ENCODE measurements at regions not wholly inside any gene's neighbourhood (a gene's known extent, or its start where the extent isn't known, plus 50 kb on each side); places are given as distances from the start of the nearest gene placed in this dataset.

GRCh38 chr13:84208246-84208910, 326.1 kb upstream of the SLITRK1 start:
- TF ChIP-seq GATA2 (IDR thresholded peaks at IDR 0.05; ENCODE audit: low read depth, low read length) (no peak), GATA3 (IDR thresholded peaks at IDR 0.05; ENCODE audit: low read depth, low read length) (no peak)

- TF ChIP-seq GATA3 (IDR thresholded peaks at IDR 0.05; ENCODE audit: low read depth, low read length) (no peak), GATA2 (IDR thresholded peaks at IDR 0.05; ENCODE audit: low read depth, low read length) (no peak)
Measured at GRCh38 chr13:84207509-84207908, 325.2 kb upstream of the SLITRK1 start.

- TF ChIP-seq GATA3 (IDR thresholded peaks at IDR 0.05; ENCODE audit: low read depth, low read length) (no peak), GATA2 (IDR thresholded peaks at IDR 0.05; ENCODE audit: low read depth, low read length) (no peak)
Measured at GRCh38 chr13:84200971-84201370, 318.7 kb upstream of the SLITRK1 start.

DNA sequence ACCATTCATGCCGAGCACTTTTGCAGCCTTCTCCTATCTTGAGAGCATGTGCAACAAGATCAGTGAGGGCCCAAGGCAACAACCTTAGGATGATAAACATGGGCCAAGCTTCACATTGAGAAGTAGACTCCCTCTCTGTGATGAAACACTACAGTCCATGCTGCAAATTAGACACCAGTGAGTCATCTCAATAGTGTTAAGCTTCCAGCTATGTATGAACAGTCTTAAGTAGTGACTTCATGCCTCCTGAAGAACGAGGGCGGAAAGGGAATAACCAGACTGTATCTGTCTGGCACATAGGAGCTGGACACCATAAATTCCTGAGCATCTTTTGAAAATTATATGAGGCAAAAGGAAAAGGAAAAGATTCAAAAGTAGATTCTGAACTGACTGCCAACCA, 309.9 kb upstream of the SLITRK1 start:
- no peak for TF ChIP-seq GATA2 (IDR thresholded peaks at IDR 0.05; ENCODE audit: low read depth, low read length)
- TF ChIP-seq GATA3 (IDR thresholded peaks at IDR 0.05; ENCODE audit: low read depth, low read length): no peak

DNA sequence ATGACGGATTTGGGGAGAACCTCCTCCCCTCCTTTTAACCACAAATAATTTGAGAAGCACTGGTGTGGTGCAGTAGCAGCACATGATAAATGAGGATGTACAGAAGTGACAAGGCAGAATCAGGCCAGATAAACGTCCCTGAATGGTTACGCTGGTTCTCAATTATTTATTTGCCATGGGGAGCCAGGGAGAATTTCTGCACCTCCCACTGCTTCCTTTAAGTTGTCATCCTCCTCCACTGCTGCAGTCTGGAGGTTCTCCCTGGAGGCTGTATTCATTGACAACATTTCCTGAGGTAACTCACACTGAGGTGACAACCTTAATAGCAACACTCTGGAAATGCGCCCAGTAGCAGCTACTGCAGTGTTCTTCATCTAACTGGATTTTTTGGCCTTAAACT, 308.9 kb upstream of the SLITRK1 start:
- TF ChIP-seq GATA2 (IDR thresholded peaks at IDR 0.05; ENCODE audit: low read depth, low read length): no peak
- no peak for TF ChIP-seq GATA3 (IDR thresholded peaks at IDR 0.05; ENCODE audit: low read depth, low read length)

GRCh38 chr13:84187626-84188025, 305.4 kb upstream of the SLITRK1 start:
- TF ChIP-seq GATA2 (IDR thresholded peaks at IDR 0.05; ENCODE audit: low read depth, low read length) (no peak), GATA3 (IDR thresholded peaks at IDR 0.05; ENCODE audit: low read depth, low read length) (no peak)

- no peak for TF ChIP-seq GATA2 (IDR thresholded peaks at IDR 0.05; ENCODE audit: low read depth, low read length)
- TF ChIP-seq GATA3 (IDR thresholded peaks at IDR 0.05; ENCODE audit: low read depth, low read length): no peak
Measured at GRCh38 chr13:84139561-84140158, 257.4 kb upstream of the SLITRK1 start.

GRCh38 chr13:84137292-84137691, 255.0 kb upstream of the SLITRK1 start:
- TF ChIP-seq GATA2 (IDR thresholded peaks at IDR 0.05; ENCODE audit: low read depth, low read length) (no peak), GATA3 (IDR thresholded peaks at IDR 0.05; ENCODE audit: low read depth, low read length) (no peak)

- TF ChIP-seq GATA3 (IDR thresholded peaks at IDR 0.05; ENCODE audit: low read depth, low read length) (no peak), GATA2 (IDR thresholded peaks at IDR 0.05; ENCODE audit: low read depth, low read length) (no peak)
Measured at GRCh38 chr13:84136582-84136981, 254.3 kb upstream of the SLITRK1 start.

- TF ChIP-seq GATA2 (IDR thresholded peaks at IDR 0.05; ENCODE audit: low read depth, low read length): no peak
- no peak for TF ChIP-seq GATA3 (IDR thresholded peaks at IDR 0.05; ENCODE audit: low read depth, low read length)
Measured at GRCh38 chr13:84132491-84132890, 250.2 kb upstream of the SLITRK1 start.

DNA sequence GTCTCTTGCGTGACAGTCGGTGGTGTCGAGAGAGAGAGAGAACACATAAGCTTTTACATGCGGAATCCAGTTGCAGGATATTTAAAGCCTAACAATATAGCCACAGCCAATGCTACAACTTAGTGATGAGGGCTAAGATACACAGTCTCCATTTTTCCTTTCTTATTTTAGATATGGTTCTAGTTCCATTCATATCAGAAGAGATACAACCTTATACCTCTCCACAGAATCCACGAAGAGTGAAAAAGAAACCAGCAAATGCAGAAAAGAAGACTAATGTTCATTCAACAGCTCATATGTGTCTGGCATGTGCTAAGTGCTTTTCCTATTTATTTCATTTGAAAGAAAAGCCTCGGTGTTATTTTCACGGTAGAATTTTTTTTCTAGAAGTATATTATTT, 249.0 kb upstream of the SLITRK1 start:
- TF ChIP-seq GATA3 (IDR thresholded peaks at IDR 0.05; ENCODE audit: low read depth, low read length) (no peak), GATA2 (IDR thresholded peaks at IDR 0.05; ENCODE audit: low read depth, low read length) (no peak)

DNA sequence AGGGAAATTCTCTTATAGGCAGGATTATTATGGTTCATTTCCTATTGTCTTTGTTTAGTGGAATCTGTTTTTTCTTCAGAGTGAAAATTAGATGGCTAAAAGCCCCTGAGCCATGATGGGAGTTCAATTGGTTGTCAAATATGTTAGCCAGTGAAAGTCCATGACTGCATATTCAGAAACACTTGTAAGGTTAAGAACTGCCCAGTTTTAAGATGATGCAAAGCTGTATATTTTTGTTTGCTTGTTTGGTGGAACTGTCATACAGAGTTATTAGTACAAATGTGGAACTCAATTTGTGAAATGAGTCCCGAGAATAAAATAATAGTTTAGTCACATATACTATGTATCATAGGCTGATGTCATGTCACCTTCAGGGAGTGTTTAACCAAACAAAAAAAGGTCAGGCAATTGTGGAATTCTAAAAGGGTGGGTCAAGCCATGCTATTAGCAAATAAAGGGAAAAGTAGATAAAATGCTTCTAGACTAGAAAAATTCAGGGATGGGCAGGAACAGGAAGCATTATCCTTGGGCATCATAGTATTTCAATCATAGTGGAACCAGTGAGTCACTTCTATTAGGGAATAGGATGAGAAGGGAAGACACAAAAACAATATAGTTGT, 248.3 kb upstream of the SLITRK1 start:
- TF ChIP-seq GATA3 (IDR thresholded peaks at IDR 0.05; ENCODE audit: low read depth, low read length) (no peak), GATA2 (IDR thresholded peaks at IDR 0.05; ENCODE audit: low read depth, low read length) (no peak)

GRCh38 chr13:84129966-84130365, 247.7 kb upstream of the SLITRK1 start:
- no peak for TF ChIP-seq GATA2 (IDR thresholded peaks at IDR 0.05; ENCODE audit: low read depth, low read length)
- no peak for TF ChIP-seq GATA3 (IDR thresholded peaks at IDR 0.05; ENCODE audit: low read depth, low read length)

- TF ChIP-seq GATA3 (IDR thresholded peaks at IDR 0.05; ENCODE audit: low read depth, low read length): no peak
- TF ChIP-seq GATA2 (IDR thresholded peaks at IDR 0.05; ENCODE audit: low read depth, low read length): no peak
Measured at GRCh38 chr13:84127597-84128128, 245.4 kb upstream of the SLITRK1 start.

DNA sequence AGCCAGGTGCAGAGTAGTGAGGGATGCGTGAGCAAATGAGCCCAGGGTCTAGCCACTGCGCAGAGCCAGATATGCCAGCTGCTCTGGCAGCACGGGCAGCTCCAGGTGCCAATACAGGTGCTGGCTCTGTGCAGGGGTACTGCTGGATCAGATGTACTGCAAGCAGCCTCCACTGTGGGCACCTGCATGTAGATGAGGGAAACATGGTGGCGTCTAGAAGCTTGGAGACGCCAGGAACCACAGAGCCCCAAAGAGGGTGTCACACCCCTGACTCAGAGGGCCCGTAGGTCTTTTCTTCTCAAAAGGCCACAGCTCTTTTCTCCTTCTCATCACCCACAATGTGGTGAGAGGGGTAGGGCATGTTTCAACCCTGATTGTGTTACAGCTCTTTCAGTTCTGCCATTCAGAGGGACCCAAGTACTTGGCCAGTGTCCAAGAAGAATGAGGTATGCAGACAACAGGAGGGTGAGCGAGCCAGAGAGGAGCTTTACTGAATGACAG, 244.4 kb upstream of the SLITRK1 start:
- TF ChIP-seq GATA3 (IDR thresholded peaks at IDR 0.05; ENCODE audit: low read depth, low read length): no peak
- TF ChIP-seq GATA2 (IDR thresholded peaks at IDR 0.05; ENCODE audit: low read depth, low read length): no peak
